Urothelium cell line (cell line): ENCODE measurements at regions not wholly inside any gene's neighbourhood (a gene's known extent, or its start where the extent isn't known, plus 50 kb on each side); places are given as distances from the start of the nearest gene placed in this dataset.

Experiments used
- DNase-seq: peaks from one replicate; pipeline ENCODE4 v3.0.0; 2011; ENCODE audit warnings: low spot score, mixed read lengths
- FAIRE-seq: peaks from 2 replicates; lab custom pipeline; 2011; peaks lifted over from hg19 to GRCh38; lab: Jason Lieb, UNC

DNA sequence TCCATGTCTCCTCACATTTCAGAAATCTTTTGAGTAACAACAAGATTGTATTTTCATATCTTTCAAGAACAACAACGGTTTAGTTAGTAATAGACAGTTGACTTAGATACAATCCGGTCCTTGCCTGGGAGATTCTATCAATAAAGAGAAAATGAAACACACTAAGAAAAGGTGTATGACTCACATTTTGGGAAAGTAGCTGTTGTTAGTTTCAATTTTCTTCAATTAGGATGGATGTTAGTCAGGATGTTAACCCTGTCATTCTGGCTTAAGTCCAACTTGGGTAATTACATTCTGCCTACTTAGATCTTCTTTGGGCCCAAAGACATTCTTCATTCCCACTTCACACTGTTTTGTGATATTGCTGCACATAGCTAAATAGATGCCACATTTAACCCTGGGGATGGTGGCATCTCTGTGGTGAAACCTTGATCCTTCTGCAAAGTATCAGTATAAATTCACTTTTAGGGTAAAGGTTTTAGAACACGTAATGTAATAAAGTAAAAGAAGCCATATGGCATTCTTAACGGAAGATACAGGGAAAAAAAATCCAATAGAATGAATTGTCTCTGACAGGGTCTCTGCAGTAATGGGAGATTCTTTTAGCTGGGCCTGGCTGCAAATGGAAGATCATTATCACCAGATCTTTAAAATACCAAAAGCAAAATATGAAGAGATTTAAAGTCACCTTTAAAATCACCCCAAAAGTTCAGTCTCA lies 365.5 kb downstream of the FIGN start:
- DNase-seq = no peak
- FAIRE-seq = no peak

DNA sequence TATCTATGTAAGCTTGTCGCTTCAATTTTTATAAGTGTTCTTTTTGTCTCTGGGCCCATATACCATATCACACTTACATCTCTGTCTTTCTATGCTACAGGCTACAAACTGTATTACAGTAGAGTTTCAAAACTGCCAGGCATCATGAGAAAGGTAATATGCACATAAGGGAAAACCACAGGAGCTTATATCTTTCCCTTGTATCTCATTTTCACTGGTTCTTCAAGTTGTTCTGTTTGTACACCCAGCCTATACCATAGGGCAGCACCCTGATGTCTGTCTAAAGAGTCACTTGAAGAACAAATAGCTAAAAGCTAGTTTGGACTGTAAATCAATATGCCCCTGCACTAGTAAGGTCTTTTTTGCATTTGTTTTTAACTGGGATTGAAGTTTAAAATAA lies 366.7 kb downstream of the FIGN start:
- FAIRE-seq = no peak

DNA sequence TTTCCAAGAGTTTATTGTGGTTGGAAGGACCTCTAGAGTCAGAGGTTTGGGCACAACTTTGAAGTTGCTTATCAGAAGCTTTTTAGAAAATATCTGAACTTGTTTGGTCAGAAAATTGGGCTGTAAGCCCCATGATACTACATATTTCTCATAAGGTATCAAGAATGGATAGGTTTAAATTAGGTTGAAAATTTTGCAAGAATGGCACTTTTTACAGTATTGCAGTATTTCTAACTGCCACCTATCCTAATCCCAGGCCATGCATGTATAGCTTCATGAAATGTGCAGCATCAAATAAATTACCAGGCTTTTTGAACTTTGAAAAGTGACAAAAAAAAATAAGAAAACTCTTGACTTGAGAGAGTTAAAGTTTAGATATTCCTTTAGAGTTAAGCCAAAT lies 367.2 kb downstream of the FIGN start:
- FAIRE-seq (no peak), DNase-seq (no peak)

More for the DNA sequence above, 366.7 kb downstream of the FIGN start:
- no peak for DNase-seq

DNA sequence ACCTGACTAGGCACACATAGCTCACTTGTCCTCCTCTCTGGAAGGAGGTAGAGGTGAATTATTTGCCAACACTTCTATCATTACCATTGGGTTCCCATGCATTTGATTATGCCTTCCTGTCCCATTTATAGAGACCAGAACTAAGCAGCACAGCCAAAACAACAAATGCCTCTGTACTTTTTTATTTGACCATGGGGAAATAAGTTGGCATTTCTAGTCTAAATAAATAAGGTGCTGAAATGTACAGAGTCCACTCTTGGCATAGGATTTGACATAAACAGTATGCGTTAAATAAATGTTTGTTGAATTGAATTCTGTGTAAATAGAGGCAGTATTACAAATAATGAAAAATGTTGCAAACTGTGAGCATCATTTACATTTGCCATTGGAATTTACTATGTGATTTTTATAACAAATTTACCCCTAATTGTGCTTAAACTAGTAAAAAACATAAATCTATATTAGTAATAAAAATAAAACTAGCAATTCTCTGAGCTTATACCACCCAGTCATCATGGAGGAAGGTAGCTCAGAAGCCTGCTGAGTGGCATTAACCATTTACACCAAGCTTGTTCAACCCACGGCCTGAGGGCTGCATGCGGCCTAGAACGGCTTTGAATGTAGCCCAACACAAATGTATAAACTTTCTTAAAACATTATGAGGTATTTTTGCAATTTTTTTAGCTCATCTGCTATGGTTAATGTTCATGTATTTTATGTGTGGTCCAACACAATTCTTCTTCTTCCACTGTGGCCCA lies 367.8 kb downstream of the FIGN start:
- DNase-seq (no peak), FAIRE-seq (no peak)

DNA sequence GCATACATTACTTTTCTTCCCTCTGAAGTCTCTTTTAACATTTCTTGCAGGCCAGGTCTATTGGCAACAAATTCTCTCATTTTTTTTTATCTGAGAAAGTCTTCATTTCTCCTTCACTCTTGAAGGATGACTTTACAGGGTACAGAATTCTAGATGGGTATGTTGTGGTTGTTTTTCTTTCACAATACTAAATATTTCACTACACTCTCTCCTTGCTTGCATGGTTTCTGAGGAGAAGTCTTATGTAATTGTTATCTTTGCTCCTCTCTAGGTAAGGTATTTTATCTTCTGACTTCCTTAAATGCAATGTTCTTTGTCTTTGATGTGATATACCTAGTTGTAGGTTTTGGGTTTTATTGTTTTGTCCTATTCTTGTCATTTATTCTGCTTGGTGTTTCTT lies 371.1 kb downstream of the FIGN start:
- no peak for DNase-seq
- FAIRE-seq = no peak

DNA sequence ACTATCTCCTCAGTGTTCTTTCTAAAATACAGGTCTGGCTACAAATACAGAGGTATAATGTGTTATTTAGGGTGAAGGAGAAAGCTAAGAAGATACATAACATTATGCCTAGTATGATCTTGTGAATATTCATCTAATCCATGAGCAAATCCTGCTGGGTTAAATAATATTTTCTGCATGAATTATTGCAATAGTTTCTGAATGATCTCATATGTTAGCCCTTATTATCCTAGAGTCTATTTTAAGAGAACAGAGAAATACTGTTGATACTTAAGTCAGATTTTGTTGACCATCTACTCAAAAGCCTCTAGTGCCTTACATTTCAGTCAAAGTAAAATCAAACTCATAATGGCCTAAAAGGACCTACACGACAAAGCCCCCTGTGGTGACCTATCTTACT lies 382.3 kb downstream of the FIGN start:
- DNase-seq (no peak), FAIRE-seq (no peak)

DNA sequence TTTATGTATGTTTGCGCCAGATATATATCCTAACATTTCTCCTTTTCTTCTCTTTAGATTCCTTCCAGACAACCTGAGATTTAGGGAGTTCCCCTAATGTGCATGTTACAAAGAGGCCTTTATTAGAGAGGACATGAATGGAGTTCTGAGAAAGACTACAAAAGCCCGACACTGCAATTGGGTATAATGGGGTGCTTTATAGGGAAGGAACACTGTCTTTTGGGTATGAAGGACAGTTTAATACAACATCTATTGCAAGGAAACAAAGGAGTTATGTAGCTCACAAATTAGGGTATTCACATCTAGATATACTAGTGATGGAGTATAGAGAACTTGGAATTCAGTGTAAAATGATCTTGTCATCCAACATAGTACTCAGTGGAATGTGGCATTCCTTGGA lies 383.8 kb downstream of the FIGN start:
- no peak for FAIRE-seq
- DNase-seq = no peak

DNA sequence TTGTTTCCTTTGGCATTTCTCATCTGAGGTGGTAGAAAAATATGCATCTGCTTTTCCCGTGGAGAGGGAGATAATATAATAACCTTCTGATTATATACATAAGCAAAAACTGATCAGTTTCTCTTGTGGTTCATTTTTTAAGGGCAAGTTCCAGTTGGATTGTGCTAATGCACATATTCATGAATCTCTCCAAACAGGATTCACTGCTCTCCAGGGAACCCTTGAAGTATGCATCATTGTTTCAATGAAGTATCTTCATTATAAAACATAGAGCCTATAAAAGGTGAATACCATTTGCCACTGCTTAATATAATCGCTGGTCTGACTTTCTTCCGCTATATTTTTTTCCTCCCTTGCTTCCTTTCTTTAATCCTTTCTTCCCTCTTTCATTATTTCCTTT lies 384.7 kb downstream of the FIGN start:
- no peak for DNase-seq
- FAIRE-seq = no peak

DNA sequence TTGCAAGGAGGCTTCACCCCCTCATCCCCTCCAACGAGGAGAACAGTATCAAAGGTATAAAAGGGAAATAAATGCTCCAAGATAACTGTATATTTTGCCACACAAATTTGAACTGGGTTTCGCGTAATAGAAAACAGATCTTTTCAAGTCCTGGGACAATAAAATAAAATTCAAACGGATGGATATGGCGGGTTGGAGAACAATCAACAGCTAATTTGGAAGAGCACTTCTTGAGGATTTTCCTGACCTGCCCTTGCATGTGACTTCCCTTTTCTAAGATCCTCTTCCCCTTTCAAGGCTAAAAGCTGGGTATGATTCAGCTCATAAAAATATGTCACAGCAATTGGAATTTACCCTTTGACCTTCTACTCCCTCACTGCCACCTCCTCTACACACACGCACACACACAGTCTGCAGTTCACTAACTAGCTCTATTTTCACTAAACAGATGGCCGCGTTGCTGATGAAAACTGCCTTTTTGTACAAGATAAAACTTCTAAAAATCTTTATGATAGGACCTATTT lies 386.9 kb downstream of the FIGN start:
- DNase-seq (peak; percentile 66), FAIRE-seq (peak; percentile 71)

DNA sequence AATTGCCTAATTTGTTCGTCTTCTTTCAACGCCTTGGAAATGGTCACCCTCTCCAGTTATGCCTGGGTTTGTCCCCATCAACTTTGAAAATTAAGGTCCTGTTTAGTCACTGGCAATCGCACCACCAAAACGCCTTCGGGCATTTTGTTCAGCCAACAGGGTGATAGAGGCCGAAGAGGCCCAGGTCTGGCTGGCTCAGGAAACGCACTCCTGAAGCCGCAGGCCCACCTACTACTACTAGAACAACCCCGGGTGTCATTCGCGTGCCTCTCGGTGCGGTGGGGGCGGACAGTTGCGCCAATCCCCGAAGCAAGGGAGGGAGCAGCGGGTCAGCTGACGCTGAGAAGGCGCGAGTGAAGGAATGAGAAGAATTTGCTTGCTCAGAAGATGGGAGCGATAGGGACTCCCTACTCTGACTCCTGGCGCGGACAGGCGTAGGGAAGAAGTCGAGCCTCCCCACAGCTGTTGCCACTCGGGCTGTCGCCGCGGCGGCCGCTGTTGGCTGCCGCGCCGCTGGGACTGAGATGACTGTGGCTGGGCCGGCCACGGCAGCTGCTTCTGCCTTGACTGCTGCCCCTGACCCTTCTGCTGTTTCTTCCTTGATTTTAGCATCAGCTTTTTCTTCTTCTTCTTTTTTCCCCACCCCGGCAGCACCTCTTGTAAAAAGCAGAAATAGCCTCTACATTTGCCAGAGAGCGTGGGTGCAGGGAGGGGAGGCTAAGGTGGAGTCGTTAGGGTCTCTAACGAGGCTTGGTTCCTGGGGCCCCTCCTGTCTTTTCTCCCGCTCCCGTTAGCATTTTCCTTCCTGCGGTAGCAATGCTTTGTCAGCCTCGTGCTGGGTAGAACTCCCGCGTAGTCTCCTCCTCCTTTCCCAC lies 387.6 kb downstream of the FIGN start:
- no peak for DNase-seq
- FAIRE-seq = no peak

DNA sequence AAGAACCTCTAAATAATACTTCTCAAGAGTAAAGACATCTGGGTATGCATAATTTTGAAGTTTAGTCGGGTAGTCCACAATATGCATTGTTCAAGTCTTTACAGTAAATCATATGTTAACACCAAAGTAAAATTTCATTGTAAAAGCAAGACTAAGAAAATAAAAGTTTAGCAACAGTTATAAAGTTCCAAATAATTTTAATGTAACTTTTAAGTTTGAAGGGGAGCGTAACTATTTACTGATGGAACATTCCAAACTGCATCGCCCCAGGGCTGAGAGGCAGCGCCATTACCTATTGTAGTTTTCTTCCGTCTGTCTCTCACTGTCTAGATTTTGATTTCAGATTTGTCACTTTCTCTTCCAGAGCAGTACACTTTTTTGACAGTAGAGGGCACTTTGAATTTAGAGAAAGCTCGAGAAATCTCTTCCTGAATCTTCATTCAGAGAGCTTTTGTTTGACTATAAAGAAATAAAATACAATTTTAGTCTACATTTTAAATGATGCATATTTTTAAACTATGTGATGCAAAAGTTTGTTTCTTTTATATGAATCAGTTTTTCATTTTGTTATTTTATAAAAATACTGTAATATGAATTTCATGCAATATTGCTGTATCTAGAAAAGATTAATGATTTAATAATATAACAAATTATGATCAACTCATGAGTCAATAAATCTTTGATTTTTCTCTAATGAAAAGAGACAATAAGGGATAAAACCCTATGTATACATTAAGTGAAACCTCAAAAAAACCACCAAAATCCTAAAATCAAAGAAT lies 389.8 kb downstream of the FIGN start:
- no peak for FAIRE-seq

DNA sequence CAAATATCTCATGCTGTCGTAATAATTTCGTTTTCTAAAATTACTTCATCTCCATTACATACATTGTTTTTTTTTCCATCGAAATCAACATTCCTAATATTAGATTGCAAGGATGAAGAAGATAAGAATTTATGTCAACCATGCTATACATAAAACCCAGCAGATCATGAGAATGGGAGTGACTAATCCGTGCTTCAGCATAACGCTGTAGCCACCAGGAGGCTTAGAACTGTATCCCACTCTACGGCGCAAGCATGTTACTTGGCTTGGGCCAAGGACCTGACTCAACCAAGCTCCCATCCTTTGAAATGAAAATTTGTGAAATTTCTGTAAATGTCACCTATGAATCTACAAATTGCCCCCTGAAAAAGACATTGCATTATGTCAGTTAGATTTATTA lies 392.5 kb downstream of the FIGN start:
- FAIRE-seq = no peak

More for the DNA sequence above, 389.8 kb downstream of the FIGN start:
- peak; percentile 46 for DNase-seq

DNA sequence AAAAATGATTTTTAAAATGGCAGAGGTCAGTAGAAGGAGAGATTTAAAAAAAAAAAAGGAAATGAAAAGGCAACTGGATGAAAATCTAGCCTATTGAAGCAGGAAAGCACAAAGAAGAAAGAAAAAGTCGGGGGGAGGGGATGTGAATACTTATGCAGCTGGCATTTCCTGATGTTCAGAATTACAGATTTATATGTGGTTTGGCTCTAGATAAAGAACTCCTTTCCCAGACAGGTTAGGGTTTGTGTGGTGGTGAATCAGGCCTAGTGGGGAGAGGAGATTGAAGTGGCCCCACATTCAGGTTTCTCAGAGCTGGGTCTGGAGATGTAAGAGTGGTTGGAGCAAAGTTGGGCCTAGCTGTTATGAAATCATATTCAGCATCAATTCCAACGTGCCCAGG lies 394.4 kb downstream of the FIGN start:
- no peak for FAIRE-seq

More for the DNA sequence above, 392.5 kb downstream of the FIGN start:
- DNase-seq = no peak

DNA sequence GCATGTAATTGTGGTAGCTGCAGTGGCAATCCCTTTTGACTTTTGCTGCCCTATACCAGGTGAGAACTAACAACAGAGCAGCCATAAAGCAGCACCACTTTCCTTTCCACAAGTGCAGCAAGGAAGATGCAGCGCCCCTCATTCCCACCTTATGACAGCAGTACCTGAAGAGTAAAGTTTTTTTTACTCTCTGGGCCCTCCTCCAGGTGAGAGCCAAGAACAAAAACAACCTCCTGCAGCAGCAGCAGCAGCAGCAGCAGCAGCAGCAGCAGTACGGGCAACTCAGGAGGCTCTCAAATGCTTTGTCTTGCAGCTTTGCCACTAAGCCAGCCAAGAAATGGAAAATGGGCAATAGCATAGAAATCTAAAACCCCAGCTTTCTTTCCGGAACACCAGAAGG lies 397.5 kb downstream of the FIGN start:
- DNase-seq (no peak), FAIRE-seq (no peak)

More for the DNA sequence above, 394.4 kb downstream of the FIGN start:
- DNase-seq = peak; percentile 41

DNA sequence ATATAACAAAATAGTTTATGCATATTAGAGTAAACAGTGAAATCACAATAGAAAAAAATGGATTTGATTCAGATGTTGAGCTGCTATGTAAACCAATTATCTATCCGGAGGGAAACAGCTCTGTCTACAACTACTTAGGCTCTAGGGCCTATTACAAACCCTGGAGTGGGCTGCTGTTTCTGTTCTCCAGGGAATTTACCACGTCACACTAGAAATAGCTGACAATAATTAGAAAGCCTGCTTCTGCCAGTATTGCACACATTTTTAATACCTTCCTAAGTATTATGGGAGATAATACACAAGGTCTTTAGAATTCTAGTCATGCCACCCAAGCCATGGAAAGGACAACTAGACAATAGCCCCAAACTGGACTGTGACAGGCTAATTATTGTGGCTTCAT lies 411.1 kb downstream of the FIGN start:
- no peak for DNase-seq

DNA sequence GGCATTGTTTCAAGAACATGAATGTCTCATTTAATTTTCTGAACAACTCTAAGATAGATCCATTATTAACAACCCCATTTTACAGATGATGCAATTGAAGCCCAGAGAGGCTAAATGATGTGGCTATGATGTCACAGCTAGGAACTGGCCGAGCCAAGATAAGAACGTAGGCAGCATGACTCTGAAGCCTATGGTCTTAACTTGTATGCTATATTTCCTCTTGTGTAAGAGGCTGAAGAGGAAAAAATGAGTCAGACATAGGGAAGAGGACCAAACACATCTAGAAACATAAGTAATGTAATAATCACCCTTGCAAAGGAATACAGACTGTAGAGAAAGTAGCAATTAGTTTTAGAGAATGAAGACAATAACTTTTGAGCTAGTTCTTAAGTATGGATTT lies 416.8 kb downstream of the FIGN start:
- FAIRE-seq = no peak
- no peak for DNase-seq

More for the DNA sequence above, 411.1 kb downstream of the FIGN start:
- FAIRE-seq = no peak

DNA sequence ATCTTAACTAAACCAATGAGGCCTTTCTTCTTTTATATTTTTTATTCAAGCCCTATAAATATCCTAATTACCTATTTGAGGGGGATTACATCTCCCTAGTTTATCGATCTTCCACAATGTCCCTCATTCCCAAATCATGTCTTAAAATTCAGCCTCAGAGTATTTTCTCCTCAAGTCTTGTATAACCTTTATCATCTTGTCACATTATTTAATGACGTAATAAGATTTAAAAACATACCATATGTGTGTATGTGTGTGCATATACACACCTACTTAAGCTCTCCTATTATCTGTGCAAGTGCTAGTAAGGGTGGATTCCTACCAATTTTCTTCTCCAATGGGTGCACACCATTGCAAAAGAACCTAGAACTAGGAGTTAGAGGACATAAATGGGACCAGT lies 421.1 kb downstream of the FIGN start:
- no peak for DNase-seq
- no peak for FAIRE-seq

DNA sequence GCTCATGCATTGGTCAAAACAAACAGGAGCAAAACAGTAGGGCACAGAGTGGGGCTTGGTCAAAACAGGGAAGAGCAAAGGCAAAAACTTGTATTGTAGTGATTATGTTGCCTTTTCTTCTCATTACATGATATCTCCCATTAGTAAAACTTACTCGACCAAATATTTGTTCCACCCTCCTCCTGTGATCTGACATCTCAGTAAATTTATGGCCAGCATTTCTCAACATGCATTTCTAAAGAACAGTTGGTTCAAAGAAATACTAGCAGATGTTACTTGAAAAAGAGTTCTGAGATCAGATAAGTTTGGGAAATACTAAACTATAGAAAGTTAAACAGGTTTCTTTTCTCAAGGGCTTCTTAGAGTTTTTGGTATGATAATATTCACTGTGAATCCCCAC lies 423.1 kb downstream of the FIGN start:
- FAIRE-seq (no peak), DNase-seq (no peak)

DNA sequence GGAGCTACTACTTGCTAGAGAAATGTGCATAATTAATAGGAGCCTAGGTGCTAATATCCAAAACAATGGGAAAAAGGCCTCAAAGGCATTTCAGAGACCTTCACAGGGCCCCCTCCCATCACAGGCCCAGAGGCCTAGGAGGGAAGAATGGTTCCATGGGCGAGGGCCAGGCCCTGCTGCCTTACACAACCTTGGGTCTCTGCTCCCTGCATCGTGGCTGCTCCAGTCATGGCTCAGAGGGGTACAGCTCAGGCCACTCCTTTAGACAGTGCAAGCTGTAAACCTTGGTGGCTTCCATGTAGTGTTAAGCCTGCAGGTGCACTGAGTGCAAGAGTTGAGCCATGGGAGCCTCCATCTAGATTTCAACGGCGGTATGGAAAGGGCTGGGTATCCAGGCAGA lies 429.2 kb downstream of the FIGN start:
- DNase-seq = no peak
- FAIRE-seq = no peak

DNA sequence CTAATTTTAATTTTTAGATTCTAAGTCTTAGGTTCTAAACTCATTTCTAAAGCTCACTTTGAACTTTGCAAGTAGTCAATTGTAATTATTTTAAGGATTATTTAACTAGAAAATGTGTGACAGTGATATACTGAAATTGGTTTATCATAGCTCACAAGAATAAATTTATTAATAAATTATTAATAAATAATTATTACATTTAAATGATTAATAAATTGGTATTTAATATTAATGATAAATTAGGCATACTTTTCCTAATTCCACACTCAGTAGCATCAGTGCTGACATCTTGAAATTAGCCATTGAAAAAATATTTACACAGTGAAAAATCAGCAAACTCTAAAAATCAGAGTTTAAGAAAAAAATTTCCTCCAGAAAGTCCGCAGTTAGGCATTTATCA lies 433.7 kb downstream of the FIGN start:
- no peak for FAIRE-seq
- DNase-seq = no peak
